ENCODE measurements at regions not wholly inside any gene's neighbourhood (a gene's known extent, or its start where the extent isn't known, plus 50 kb on each side); places are given as distances from the start of the nearest gene placed in this dataset.
A peak's percentile ranks its signal among the peaks of the same experiment; 100 is the strongest.

GRCh38 chr12:65602610-65603295 is 221.5 kb upstream of the HMGA2 start:
- Histone ChIP-seq H3K4me3 (ENCODE audit: low read length) (peak overlapping the region; percentile 72), H3K4me1 (ENCODE audit: control insufficient read depth, insufficient read depth, low read length) (peaks cover 49% of the 10 kb centered on the region), H3K9ac (ENCODE audit: low read depth, low read length) (peak overlapping the region; percentile 96), H3K36me3 (ENCODE audit: insufficient read depth, low read length) (peaks cover 13% of the 10 kb centered on the region), H3K4me2 (ENCODE audit: low read length) (peak overlapping the region; percentile 84), H3K9me3 (replicated peaks; ENCODE audit: low read length) (no peaks in the 10 kb centered on the region), H3K27me3 (ENCODE audit: control insufficient read depth, insufficient read depth, low read length) (no peaks in the 10 kb centered on the region)

GRCh38 chr12:65603438-65604351 is 220.6 kb upstream of the HMGA2 start:
- H3K4me1 ChIP-seq (ENCODE audit: control insufficient read depth, insufficient read depth, low read length) = peaks cover 58% of the 10 kb centered on the region

GRCh38 chr12:65605019-65605418 is 219.3 kb upstream of the HMGA2 start:
- H3K4me3 ChIP-seq (ENCODE audit: low read length) = peak overlapping the region; percentile 72
- H3K4me2 ChIP-seq (ENCODE audit: low read length) = peak overlapping the region; percentile 84
- no peaks in the 10 kb centered on the region for H3K9me3 ChIP-seq (replicated peaks; ENCODE audit: low read length)
- peak overlapping the region; percentile 96 for H3K9ac ChIP-seq (ENCODE audit: low read depth, low read length)
- H3K36me3 ChIP-seq (ENCODE audit: insufficient read depth, low read length) = peaks cover 14% of the 10 kb centered on the region
- H3K27me3 ChIP-seq (ENCODE audit: control insufficient read depth, insufficient read depth, low read length) = no peaks in the 10 kb centered on the region
- peaks cover 70% of the 10 kb centered on the region for H3K4me1 ChIP-seq (ENCODE audit: control insufficient read depth, insufficient read depth, low read length)

More at GRCh38 chr12:65603438-65604351, 220.6 kb upstream of the HMGA2 start:
- H3K27me3 ChIP-seq (ENCODE audit: control insufficient read depth, insufficient read depth, low read length) = no peaks in the 10 kb centered on the region
- peak overlapping the region; percentile 72 for H3K4me3 ChIP-seq (ENCODE audit: low read length)
- H3K9me3 ChIP-seq (replicated peaks; ENCODE audit: low read length) = no peaks in the 10 kb centered on the region
- H3K4me2 ChIP-seq (ENCODE audit: low read length) = peak overlapping the region; percentile 84
- H3K9ac ChIP-seq (ENCODE audit: low read depth, low read length) = peak overlapping the region; percentile 96
- H3K36me3 ChIP-seq (ENCODE audit: insufficient read depth, low read length) = peaks cover 14% of the 10 kb centered on the region

- H3K9ac ChIP-seq (ENCODE audit: low read depth, low read length) = peak overlapping the region; percentile 96
- H3K4me2 ChIP-seq (ENCODE audit: low read length) = no peak overlapping the region
- H3K36me3 ChIP-seq (ENCODE audit: insufficient read depth, low read length) = peaks cover 14% of the 10 kb centered on the region
- H3K4me3 ChIP-seq (ENCODE audit: low read length) = peak overlapping the region; percentile 17
- H3K9me3 ChIP-seq (replicated peaks; ENCODE audit: low read length) = no peaks in the 10 kb centered on the region
- H3K27me3 ChIP-seq (ENCODE audit: control insufficient read depth, insufficient read depth, low read length) = no peaks in the 10 kb centered on the region
- H3K4me1 ChIP-seq (ENCODE audit: control insufficient read depth, insufficient read depth, low read length) = peaks cover 81% of the 10 kb centered on the region
Measured at GRCh38 chr12:65606008-65606766, 218.1 kb upstream of the HMGA2 start.

GRCh38 chr12:65607401-65607841 is 216.9 kb upstream of the HMGA2 start:
- Histone ChIP-seq H3K36me3 (ENCODE audit: insufficient read depth, low read length) (peaks cover 14% of the 10 kb centered on the region), H3K4me2 (ENCODE audit: low read length) (no peak overlapping the region), H3K9me3 (replicated peaks; ENCODE audit: low read length) (no peaks in the 10 kb centered on the region), H3K4me1 (ENCODE audit: control insufficient read depth, insufficient read depth, low read length) (peaks cover 81% of the 10 kb centered on the region), H3K4me3 (ENCODE audit: low read length) (peak overlapping the region; percentile 5), H3K27me3 (ENCODE audit: control insufficient read depth, insufficient read depth, low read length) (no peaks in the 10 kb centered on the region), H3K9ac (ENCODE audit: low read depth, low read length) (peak overlapping the region; percentile 63)

GRCh38 chr12:65608319-65608916 is 215.9 kb upstream of the HMGA2 start:
- peak overlapping the region; percentile 63 for H3K9ac ChIP-seq (ENCODE audit: low read depth, low read length)

GRCh38 chr12:65609359-65609771 is 214.9 kb upstream of the HMGA2 start:
- Histone ChIP-seq H3K9me3 (replicated peaks; ENCODE audit: low read length) (no peaks in the 10 kb centered on the region), H3K27me3 (ENCODE audit: control insufficient read depth, insufficient read depth, low read length) (no peaks in the 10 kb centered on the region), H3K4me1 (ENCODE audit: control insufficient read depth, insufficient read depth, low read length) (peaks cover 95% of the 10 kb centered on the region)

More at GRCh38 chr12:65608319-65608916, 215.9 kb upstream of the HMGA2 start:
- no peaks in the 10 kb centered on the region for H3K27me3 ChIP-seq (ENCODE audit: control insufficient read depth, insufficient read depth, low read length)
- H3K36me3 ChIP-seq (ENCODE audit: insufficient read depth, low read length) = peaks cover 21% of the 10 kb centered on the region
- H3K4me2 ChIP-seq (ENCODE audit: low read length) = peak overlapping the region; percentile 2
- peaks cover 89% of the 10 kb centered on the region for H3K4me1 ChIP-seq (ENCODE audit: control insufficient read depth, insufficient read depth, low read length)
- H3K4me3 ChIP-seq (ENCODE audit: low read length) = no peak overlapping the region
- H3K9me3 ChIP-seq (replicated peaks; ENCODE audit: low read length) = no peaks in the 10 kb centered on the region

GRCh38 chr12:65611396-65611795 is 212.9 kb upstream of the HMGA2 start:
- peak overlapping the region; percentile 62 for H3K9ac ChIP-seq (ENCODE audit: low read depth, low read length)
- H3K36me3 ChIP-seq (ENCODE audit: insufficient read depth, low read length) = peaks cover 13% of the 10 kb centered on the region
- H3K27me3 ChIP-seq (ENCODE audit: control insufficient read depth, insufficient read depth, low read length) = no peaks in the 10 kb centered on the region
- H3K4me2 ChIP-seq (ENCODE audit: low read length) = no peak overlapping the region
- H3K4me1 ChIP-seq (ENCODE audit: control insufficient read depth, insufficient read depth, low read length) = peaks cover 88% of the 10 kb centered on the region
- no peak overlapping the region for H3K4me3 ChIP-seq (ENCODE audit: low read length)
- no peaks in the 10 kb centered on the region for H3K9me3 ChIP-seq (replicated peaks; ENCODE audit: low read length)

More at GRCh38 chr12:65609359-65609771, 214.9 kb upstream of the HMGA2 start:
- Histone ChIP-seq H3K4me3 (ENCODE audit: low read length) (no peak overlapping the region), H3K9ac (ENCODE audit: low read depth, low read length) (peak overlapping the region; percentile 82), H3K36me3 (ENCODE audit: insufficient read depth, low read length) (peaks cover 21% of the 10 kb centered on the region), H3K4me2 (ENCODE audit: low read length) (peak overlapping the region; percentile 34)

- peaks cover 78% of the 10 kb centered on the region for H3K4me1 ChIP-seq (ENCODE audit: control insufficient read depth, insufficient read depth, low read length)
- no peaks in the 10 kb centered on the region for H3K27me3 ChIP-seq (ENCODE audit: control insufficient read depth, insufficient read depth, low read length)
- H3K4me3 ChIP-seq (ENCODE audit: low read length) = no peak overlapping the region
- H3K4me2 ChIP-seq (ENCODE audit: low read length) = peak overlapping the region; percentile 24
- H3K9ac ChIP-seq (ENCODE audit: low read depth, low read length) = peak overlapping the region; percentile 62
- H3K9me3 ChIP-seq (replicated peaks; ENCODE audit: low read length) = no peaks in the 10 kb centered on the region
- peaks cover 10% of the 10 kb centered on the region for H3K36me3 ChIP-seq (ENCODE audit: insufficient read depth, low read length)
Measured at GRCh38 chr12:65612440-65612839, 211.8 kb upstream of the HMGA2 start.

GRCh38 chr12:65613692-65614091 is 210.6 kb upstream of the HMGA2 start:
- Histone ChIP-seq H3K4me2 (ENCODE audit: low read length) (no peak overlapping the region), H3K4me1 (ENCODE audit: control insufficient read depth, insufficient read depth, low read length) (peaks cover 66% of the 10 kb centered on the region), H3K9ac (ENCODE audit: low read depth, low read length) (no peak overlapping the region), H3K4me3 (ENCODE audit: low read length) (no peak overlapping the region), H3K9me3 (replicated peaks; ENCODE audit: low read length) (no peaks in the 10 kb centered on the region), H3K27me3 (ENCODE audit: control insufficient read depth, insufficient read depth, low read length) (no peaks in the 10 kb centered on the region), H3K36me3 (ENCODE audit: insufficient read depth, low read length) (peaks cover 7% of the 10 kb centered on the region)
